Gastrocnemius medialis (tissue), 4 donors: ENCODE measurements at regions not wholly inside any gene's neighbourhood (a gene's known extent, or its start where the extent isn't known, plus 50 kb on each side); places are given as distances from the start of the nearest gene placed in this dataset.

Experiments
- ATAC-seq, 2 donors: fragments of 150-250 bp; one replicate each; pipeline ENCODE4 v1.9.1; 2016
- DNase-seq, 2 donors: peaks; one replicate each; pipeline ENCODE4 v3.0.0-alpha.2; 2019
- H3K27ac ChIP-seq, 4 donors: fragments of 200-600 bp; sonication (generic); 1 replicate in 1 of 4; 2 replicates in 3 of 4; pipeline ENCODE4 v1.5.1; 2016 to 2018; ENCODE audit warnings: mild to moderate bottlenecking in 2 of 4, moderate library complexity in 1 of 4
- H3K27me3 ChIP-seq, 3 donors: fragments of 200-600 bp; sonication (generic) in 2 of 3; 1 replicate in 1 of 3; 2 replicates in 2 of 3; pipeline versions ENCODE4 v1.5.1 to v1.6.0; 2016 to 2019; ENCODE audit warnings: mild to moderate bottlenecking in 1 of 3, moderate library complexity in 1 of 3
- H3K36me3 ChIP-seq, 2 donors: fragments of 200-600 bp; sonication (generic) in 1 of 2; one replicate each; pipeline ENCODE4 v1.5.1; 2017 to 2018
- H3K4me1 ChIP-seq, 2 donors: fragments of 200-600 bp; sonication (generic) in 1 of 2; one replicate each; pipeline ENCODE4 v1.5.1; 2016 to 2017; ENCODE audit warnings: mild to moderate bottlenecking in 2 of 2
- H3K4me3 ChIP-seq, 4 donors: fragments of 200-600 bp; sonication (generic) in 3 of 4; 1 replicate in 1 of 4; 2 replicates in 3 of 4; pipeline ENCODE4 v1.5.1; 2016 to 2019; ENCODE audit warnings: mild to moderate bottlenecking in 2 of 4
- H3K9me3 ChIP-seq, 3 donors: fragments of 200-600 bp; sonication (generic) in 2 of 3; 1 replicate in 1 of 3; 2 replicates in 2 of 3; pipeline ENCODE4 v1.5.1; 2016 to 2019
- CTCF ChIP-seq, 5 experiments: fragments of 450-650 bp in 3 of 5; fragments of 200-600 bp in 2 of 5; sonication (generic) in 2 of 5; IDR thresholded peaks in 4 of 5; conservative IDR thresholded peaks in 1 of 5; 1 replicate in 4 of 5; 2 replicates in 1 of 5; pipeline ENCODE4 v1.5.1; 2016 to 2019; ENCODE audit warnings: antibody characterized with exemption in 5 of 5, mild to moderate bottlenecking in 3 of 5, moderate library complexity in 3 of 5
- POLR2A ChIP-seq, 2 donors: fragments of 450-650 bp; IDR thresholded peaks; one replicate each; pipeline ENCODE4 v1.6.1; 2017; ENCODE audit warnings: antibody characterized with exemption in 2 of 2, mild to moderate bottlenecking in 2 of 2, moderate library complexity in 2 of 2
- in situ Hi-C, 4 donors: fragments of 200-750 bp; cut with MboI; loops; one replicate each; pipeline versions ENCODE4 v1.15.0 to v1.8.0; 2017; ENCODE audit warnings: low sequenced_read_pairs in 4 of 4
- intact Hi-C: fragments of 100-400 bp; cut with DNase I; formaldehyde crosslinking; loops from one replicate; pipeline ENCODE4 v1.15.1; 2023; ENCODE audit warnings: low total_unique reads

DNA sequence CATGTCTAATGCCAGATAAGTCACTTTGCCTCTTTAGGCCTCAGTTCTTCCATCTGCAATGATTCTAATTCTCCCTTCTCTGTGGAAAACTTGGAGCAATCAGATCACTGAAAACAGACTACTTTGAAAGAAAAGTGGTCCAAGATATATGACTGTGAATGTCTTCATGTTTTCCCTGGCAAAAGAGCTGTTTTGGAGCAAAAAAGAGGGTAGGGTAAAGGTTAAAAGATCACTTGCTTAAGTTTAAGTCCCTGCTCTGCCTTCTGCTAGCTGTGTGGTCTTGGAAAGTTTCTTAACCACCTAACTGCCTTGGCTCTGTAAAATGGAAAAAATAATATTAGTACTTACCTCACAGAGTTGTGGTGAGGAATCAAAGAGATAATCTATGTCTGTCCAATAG lies 140.3 kb upstream of the PAK3 start:
- TF ChIP-seq CTCF (IDR thresholded peaks at IDR 0.05 in 4 of 5, conservative IDR thresholded peaks at IDR 0.05 in 1 of 5), result no peak
- no peak for TF ChIP-seq POLR2A (IDR thresholded peaks at IDR 0.05)
- DNase-seq, result no peak
- no peak overlapping the region for H3K4me3 ChIP-seq
- H3K36me3 ChIP-seq, result no peaks in the 10 kb centered on the region
- in situ Hi-C loops, result no loop called here
- H3K9me3 ChIP-seq, result no peaks in the 10 kb centered on the region
- no peaks in the 10 kb centered on the region for H3K27me3 ChIP-seq
- no peaks in the 10 kb centered on the region for H3K4me1 ChIP-seq
- ATAC-seq, result no peak
- no peak overlapping the region for H3K27ac ChIP-seq
- intact Hi-C loops, result no loop called here

DNA sequence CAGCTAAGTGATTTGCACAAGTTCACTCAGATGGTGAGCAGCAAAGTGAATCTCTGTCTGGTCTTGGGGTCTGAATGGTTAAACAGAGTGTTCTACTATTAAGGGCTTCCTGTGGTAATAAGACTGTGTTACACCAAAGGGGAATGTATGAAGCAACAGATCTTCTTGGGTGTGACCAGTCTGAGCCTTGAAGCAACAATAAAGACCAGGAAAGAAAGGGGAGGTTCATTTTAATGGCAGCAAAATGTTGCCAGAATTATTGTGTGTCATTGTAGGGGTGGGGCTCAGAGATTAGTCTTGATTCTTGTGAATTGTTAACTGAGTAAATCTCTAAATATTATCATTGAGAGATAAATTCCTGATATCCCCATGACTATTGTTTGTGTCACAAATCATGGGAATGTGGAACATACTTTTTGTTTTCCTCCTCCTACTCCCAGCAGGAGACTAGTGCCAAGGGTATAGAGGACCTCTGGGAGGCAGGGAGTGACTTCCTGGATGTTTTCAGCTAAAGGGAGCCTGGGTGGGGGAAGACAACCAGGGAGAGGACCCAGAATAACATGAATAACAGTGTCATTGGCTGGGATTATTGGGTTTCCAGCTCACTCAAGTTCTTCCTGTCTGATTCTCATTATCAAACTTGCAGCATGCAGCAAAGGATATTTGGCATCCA lies 141.4 kb upstream of the PAK3 start:
- Histone ChIP-seq H3K9me3 (no peaks in the 10 kb centered on the region), H3K27ac (no peak overlapping the region), H3K27me3 (no peaks in the 10 kb centered on the region), H3K4me3 (no peak overlapping the region), H3K4me1 (no peaks in the 10 kb centered on the region), H3K36me3 (no peaks in the 10 kb centered on the region)
- DNase-seq (no peak), ATAC-seq (no peak)
- TF ChIP-seq CTCF (IDR thresholded peaks at IDR 0.05 in 4 of 5, conservative IDR thresholded peaks at IDR 0.05 in 1 of 5) (no peak), POLR2A (IDR thresholded peaks at IDR 0.05) (no peak)
- in situ Hi-C loops, result no loop called here
- intact Hi-C loops, result no loop called here

- Histone ChIP-seq H3K27ac (no peak overlapping the region), H3K27me3 (no peaks in the 10 kb centered on the region), H3K9me3 (no peaks in the 10 kb centered on the region), H3K36me3 (no peaks in the 10 kb centered on the region), H3K4me3 (no peak overlapping the region), H3K4me1 (no peaks in the 10 kb centered on the region)
- DNase-seq (no peak), ATAC-seq (no peak)
- TF ChIP-seq POLR2A (IDR thresholded peaks at IDR 0.05) (no peak), CTCF (IDR thresholded peaks at IDR 0.05 in 4 of 5, conservative IDR thresholded peaks at IDR 0.05 in 1 of 5) (no peak)
- in situ Hi-C loops (no loop called here), intact Hi-C loops (no loop called here)
Measured at GRCh38 chrX:110951472-110952269, 144.3 kb upstream of the PAK3 start.

DNA sequence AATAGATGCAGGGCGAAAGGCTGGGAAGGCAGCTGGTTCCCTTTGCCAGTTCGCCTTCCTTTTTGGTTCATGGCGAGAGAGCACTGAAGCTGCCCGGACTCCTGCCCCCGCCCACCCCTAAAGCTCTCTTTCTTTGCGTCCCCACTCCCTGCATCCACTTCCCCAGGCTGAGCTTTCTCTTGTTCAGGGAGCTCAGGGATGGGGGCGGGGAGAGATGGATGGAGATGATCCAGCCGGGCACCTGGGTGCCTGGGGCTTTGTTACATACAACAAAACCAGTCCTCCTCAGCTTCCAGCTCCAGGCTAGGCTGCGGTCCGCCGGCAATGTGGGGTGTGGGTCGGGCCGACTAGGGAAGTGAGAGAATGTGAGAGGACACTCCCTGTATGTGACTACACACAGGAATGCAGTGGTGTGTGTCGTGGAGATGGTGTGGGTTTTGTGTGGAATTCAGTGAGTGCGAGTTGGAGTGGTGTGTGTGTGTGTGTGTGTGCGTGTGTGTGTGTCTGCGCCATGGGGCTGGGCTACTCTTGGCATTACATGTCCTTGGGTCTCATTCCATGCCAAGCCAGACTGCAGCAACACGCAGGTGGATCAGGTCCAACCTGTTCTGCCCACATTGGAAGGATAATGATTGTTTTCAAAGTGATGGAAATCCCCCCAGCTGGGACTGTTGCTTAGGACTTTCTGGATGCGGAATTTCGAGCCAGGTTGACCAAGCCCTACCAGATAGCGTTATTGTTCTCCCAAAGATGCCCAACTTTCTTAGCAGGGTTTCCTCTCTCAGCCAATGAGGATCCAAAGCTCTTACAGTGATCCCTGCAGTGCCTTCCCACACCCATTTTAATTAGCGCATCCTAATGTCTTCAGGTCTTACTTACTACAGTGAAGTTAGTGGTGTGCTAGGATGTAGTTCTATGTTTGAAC lies 149.4 kb upstream of the CHRDL1 start:
- ATAC-seq, result no peak
- in situ Hi-C loops, result no loop called here
- H3K9me3 ChIP-seq, result no peaks in the 10 kb centered on the region
- DNase-seq, result no peak
- H3K27me3 ChIP-seq, result peaks cover 0 to 12% (median 0%) of the 10 kb centered on the region in 3 donors
- TF ChIP-seq POLR2A (IDR thresholded peaks at IDR 0.05), result no peak
- no peak for TF ChIP-seq CTCF (IDR thresholded peaks at IDR 0.05 in 4 of 5, conservative IDR thresholded peaks at IDR 0.05 in 1 of 5)
- no peak overlapping the region for H3K27ac ChIP-seq
- H3K4me1 ChIP-seq, result no peaks in the 10 kb centered on the region
- no peaks in the 10 kb centered on the region for H3K36me3 ChIP-seq
- intact Hi-C loops, result no loop called here
- no peak overlapping the region for H3K4me3 ChIP-seq
